NCI-H345 (cell line): ENCODE measurements at regions not wholly inside any gene's neighbourhood (a gene's known extent, or its start where the extent isn't known, plus 50 kb on each side); places are given as distances from the start of the nearest gene placed in this dataset.

Source experiments
- DNase-seq: peaks from one replicate; lab custom pipeline; 2025; lab: John Stamatoyannopoulos, UW

- DNase-seq = no peak
Measured at GRCh38 chr4:184310171-184310567, 92.5 kb upstream of the ENPP6 start.

- DNase-seq = no peak
Measured at GRCh38 chr4:184309241-184310170, 91.8 kb upstream of the ENPP6 start.

DNA sequence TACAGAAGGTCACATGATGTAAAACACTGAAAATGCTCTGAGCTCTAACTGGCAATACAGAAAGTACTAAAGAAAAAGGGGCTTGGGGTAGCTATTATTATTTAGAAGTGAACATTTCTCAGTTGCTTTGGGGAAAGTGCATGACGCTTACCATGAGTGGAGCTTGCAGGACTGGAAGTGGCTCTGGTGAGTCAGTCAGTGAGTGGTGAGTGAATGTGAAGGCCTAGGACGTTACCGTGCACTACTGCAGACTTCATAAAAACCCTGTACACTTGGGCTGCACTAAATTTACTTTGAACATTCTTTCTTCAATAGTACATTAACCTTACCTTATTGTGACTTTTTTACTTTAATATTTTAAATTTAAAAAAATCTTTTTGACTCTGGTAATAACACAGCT, 89.3 kb upstream of the ENPP6 start:
- DNase-seq = no peak

DNA sequence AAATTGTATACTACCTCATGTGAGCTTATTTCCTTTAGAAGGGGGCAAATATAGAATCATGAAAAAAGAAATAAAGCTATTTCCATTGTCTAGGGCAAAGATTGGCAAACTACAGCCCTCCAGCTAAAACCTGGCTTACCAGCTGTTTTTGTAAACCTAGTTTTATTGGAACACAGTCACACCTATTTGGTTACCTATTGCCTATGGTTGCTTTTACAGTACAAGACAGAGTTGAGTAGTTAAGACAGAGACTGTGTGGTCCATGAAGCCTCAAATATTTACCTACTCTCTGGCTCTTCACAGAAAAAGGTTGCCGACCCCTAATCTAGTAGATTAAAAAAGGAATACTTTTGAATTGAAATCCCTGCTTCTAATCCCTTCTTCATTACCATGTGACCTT, 88.8 kb upstream of the ENPP6 start:
- no peak for DNase-seq

- no peak for DNase-seq
Measured at GRCh38 chr4:184300816-184301215, 83.1 kb upstream of the ENPP6 start.

GRCh38 chr4:184298254-184298653, 80.6 kb upstream of the ENPP6 start:
- DNase-seq = no peak

- DNase-seq = no peak
Measured at GRCh38 chr4:184295206-184295605, 77.5 kb upstream of the ENPP6 start.

- DNase-seq = no peak
Measured at GRCh38 chr4:184294606-184295133, 77.0 kb upstream of the ENPP6 start.

DNA sequence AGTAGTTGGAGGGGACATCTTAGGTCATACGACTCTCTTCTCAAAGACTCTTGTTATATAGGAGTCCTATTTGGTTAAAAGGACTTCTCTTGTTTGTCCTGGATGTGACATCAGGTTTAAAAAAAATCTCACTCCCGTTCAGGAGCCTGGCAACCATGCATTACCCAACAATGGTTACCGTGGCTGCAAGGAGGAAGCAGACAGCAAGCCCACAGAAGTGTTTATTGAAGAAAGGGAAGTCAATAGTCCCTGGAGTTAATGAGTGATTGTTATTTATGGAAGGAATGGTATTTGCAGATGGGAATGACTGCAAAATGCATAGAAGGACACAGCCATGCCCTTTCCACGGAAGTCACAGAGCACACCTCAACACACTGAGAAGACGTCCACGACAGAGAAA, 75.9 kb upstream of the ENPP6 start:
- DNase-seq = peak; percentile 30

GRCh38 chr4:184292877-184293276, 75.2 kb upstream of the ENPP6 start:
- no peak for DNase-seq

DNA sequence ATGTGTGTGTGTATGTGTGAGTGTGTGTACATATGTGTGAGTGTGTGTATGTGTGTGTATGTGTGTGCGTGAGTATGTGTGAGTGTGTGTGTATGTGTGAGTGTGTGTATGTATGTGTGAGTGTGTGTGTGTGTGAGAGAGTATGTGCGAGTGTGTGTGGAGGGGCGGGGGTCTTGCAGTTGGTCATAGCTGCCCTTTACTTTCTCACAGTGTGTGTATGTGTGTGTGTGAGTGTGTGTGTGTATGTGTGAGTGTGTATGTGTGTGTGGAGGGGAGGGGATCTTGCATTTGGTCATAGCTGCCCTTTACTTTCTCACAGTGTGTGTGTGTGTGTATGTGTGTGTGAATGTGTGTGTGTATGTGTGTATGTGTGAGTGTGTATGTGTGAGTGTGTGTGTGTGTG, 74.8 kb upstream of the ENPP6 start:
- no peak for DNase-seq

GRCh38 chr4:184289179-184289535, 71.5 kb upstream of the ENPP6 start:
- no peak for DNase-seq

GRCh38 chr4:184288451-184289178, 70.9 kb upstream of the ENPP6 start:
- no peak for DNase-seq

DNA sequence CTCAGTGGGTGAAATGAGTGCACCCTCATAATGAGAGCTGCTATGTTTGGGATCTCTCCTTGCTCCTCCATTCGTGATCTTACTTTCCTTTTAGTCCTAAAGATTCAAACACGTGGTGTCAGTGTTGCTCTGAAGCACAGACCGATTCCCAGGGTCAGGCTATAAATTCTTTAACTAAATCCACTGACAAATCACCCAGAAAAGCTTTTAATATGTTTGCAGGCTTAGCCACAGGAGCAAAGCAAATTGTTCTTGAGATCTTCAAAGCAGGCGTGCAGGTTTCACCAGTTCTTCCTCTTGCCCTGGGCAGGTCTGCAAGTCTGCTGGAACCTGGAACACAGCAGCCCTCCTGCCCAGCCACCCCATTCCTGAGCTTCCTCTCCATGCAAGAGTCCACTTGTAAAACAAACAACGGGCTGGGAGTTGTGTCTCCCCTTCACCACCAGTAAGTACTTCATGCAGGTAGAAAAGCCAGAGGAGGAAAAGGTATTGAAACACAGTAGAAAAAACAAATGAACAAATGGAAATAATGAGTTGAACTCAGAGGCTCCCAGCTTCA, 70.1 kb upstream of the ENPP6 start:
- no peak for DNase-seq

DNA sequence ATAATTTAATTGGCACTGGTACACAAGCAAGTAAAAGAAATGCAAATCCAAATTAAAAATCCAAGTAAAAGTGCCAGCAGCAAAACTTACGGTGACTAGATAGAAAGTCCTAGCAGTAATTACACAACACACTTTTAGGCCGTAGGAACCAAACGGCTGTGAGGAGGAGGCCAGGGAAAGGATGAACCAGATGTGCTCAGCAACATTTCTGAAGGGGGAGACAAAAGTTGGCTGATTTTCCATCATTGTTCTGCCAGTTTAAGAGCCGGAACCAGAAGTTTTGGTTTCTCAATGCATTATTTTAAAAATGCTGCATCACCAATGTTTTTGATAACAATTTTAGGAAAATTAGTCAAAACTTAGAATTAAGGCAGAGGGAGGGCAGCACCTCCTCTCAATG, 68.7 kb upstream of the ENPP6 start:
- DNase-seq = no peak

GRCh38 chr4:184284742-184285141, 67.1 kb upstream of the ENPP6 start:
- DNase-seq = no peak

DNA sequence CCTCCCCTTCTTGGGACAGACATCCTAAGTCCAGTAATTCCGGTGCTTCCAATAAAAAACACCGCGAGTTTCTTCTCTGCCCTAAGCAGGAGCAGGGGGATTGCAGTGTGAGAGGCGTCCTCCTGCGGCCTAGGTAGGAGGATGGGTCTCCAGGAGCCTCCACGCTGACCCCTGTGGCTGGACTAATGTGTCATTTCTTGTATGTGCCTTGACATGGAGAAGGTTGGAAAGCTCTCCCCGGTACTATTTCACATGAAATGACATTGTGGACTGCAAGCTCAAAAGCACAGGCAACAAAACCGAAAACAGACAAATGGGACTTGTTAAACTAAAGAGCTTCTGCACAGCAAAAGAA, 66.6 kb upstream of the ENPP6 start:
- DNase-seq = no peak

- no peak for DNase-seq
Measured at GRCh38 chr4:184283659-184284335, 66.1 kb upstream of the ENPP6 start.

GRCh38 chr4:184282895-184283654, 65.4 kb upstream of the ENPP6 start:
- DNase-seq = peak; percentile 50

GRCh38 chr4:184282251-184282713, 64.6 kb upstream of the ENPP6 start:
- DNase-seq = peak; percentile 59
